Loucy (cell line): ENCODE measurements at regions not wholly inside any gene's neighbourhood (a gene's known extent, or its start where the extent isn't known, plus 50 kb on each side); places are given as distances from the start of the nearest gene placed in this dataset.

Experiments
- H2AFZ ChIP-seq: fragments of 200-600 bp; sonication (generic); 2 replicates; pipeline ENCODE4 v1.6.0; 2016; ENCODE audit warnings: antibody characterized with exemption, mild to moderate bottlenecking, low read length, moderate library complexity
- H3F3A ChIP-seq: fragments of 200-600 bp; 2 replicates; pipeline ENCODE4 v1.6.0; 2016; ENCODE audit warnings: antibody characterized with exemption, low read depth, mild to moderate bottlenecking
- H3K27me3 ChIP-seq: fragments of 200-600 bp; sonication (generic); 2 replicates; pipeline ENCODE4 v1.6.1; 2014; ENCODE audit warnings: low read length, mild to moderate bottlenecking; ENCODE audit not compliant: insufficient read depth, poor library complexity, severe bottlenecking
- H3K36me3 ChIP-seq: fragments of 200-600 bp; sonication (generic); 2 replicates; pipeline ENCODE4 v1.6.1; 2016; ENCODE audit warnings: low read length; ENCODE audit not compliant: insufficient read depth
- H3K4me1 ChIP-seq: fragments of 200-600 bp; sonication (generic); 2 replicates; pipeline ENCODE4 v1.5.1; 2014; ENCODE audit warnings: low read length, mild to moderate bottlenecking; ENCODE audit not compliant: insufficient read depth, poor library complexity, severe bottlenecking
- H3K4me2 ChIP-seq: fragments of 200-600 bp; sonication (generic); 2 replicates; pipeline ENCODE4 v1.6.0; 2014; ENCODE audit warnings: antibody characterized with exemption, low read length, low read depth, mild to moderate bottlenecking; ENCODE audit not compliant: poor library complexity, severe bottlenecking
- H3K4me3 ChIP-seq: fragments of 200-600 bp; sonication (generic); 2 replicates; pipeline ENCODE4 v1.5.1; 2014; ENCODE audit warnings: low read length, mild to moderate bottlenecking, mixed read lengths; ENCODE audit not compliant: poor library complexity, severe bottlenecking
- H3K79me2 ChIP-seq: fragments of 200-600 bp; sonication (generic); 2 replicates; pipeline ENCODE4 v1.6.1; 2014; ENCODE audit warnings: low read length; ENCODE audit not compliant: insufficient read depth
- H3K9ac ChIP-seq: fragments of 200-600 bp; sonication (generic); 2 replicates; pipeline ENCODE4 v1.6.0; 2014; ENCODE audit warnings: mild to moderate bottlenecking, low read depth, low read length, moderate library complexity; ENCODE audit not compliant: poor library complexity, severe bottlenecking
- H3K9me2 ChIP-seq: fragments of 200-600 bp; sonication (generic); replicated peaks from 2 replicates; pipeline ENCODE4 v1.6.1; 2016; ENCODE audit warnings: low read depth, low read length, mixed read lengths
- H3K9me3 ChIP-seq: fragments of 200-600 bp; sonication (generic); 2 replicates; pipeline ENCODE4 v1.6.1; 2014; ENCODE audit warnings: mild to moderate bottlenecking, antibody characterized with exemption, low read length, low read depth; ENCODE audit not compliant: insufficient read depth
- H4K20me1 ChIP-seq: fragments of 200-600 bp; sonication (generic); 2 replicates; pipeline ENCODE4 v1.6.0; 2014; ENCODE audit warnings: antibody characterized with exemption, low read length, mild to moderate bottlenecking; ENCODE audit not compliant: insufficient read depth, poor library complexity, severe bottlenecking
- CTCF ChIP-seq: fragments of 200-600 bp; sonication (generic); conservative IDR thresholded peaks from 2 replicates; pipeline ENCODE4 v1.5.1; 2014; ENCODE audit warnings: mild to moderate bottlenecking, antibody characterized with exemption, low read length
- EZH2phosphoT487 ChIP-seq: fragments of 200-600 bp; IDR thresholded peaks from 2 replicates; pipeline ENCODE4 v1.6.1; 2018; ENCODE audit warnings: antibody characterized with exemption, mild to moderate bottlenecking, moderate library complexity, borderline replicate concordance

- Histone ChIP-seq H4K20me1 (no peaks in the 10 kb centered on the region), H3K4me3 (no peak overlapping the region), H3K36me3 (no peaks in the 10 kb centered on the region), H3K4me2 (no peak overlapping the region), H3K9me3 (no peaks in the 10 kb centered on the region), H3K9me2 (no peaks in the 10 kb centered on the region), H2AFZ (no peak overlapping the region), H3K79me2 (no peaks in the 10 kb centered on the region), H3K4me1 (no peaks in the 10 kb centered on the region), H3K27me3 (no peaks in the 10 kb centered on the region), H3K9ac (no peak overlapping the region), H3F3A (no peaks in the 10 kb centered on the region)
- TF ChIP-seq CTCF, result no peak
- TF ChIP-seq EZH2phosphoT487, result no peak
These were observed 100.5 kb downstream of the INHBB start for GRCh38 chr2:120446236-120447126.

- no peaks in the 10 kb centered on the region for H4K20me1 ChIP-seq
- no peaks in the 10 kb centered on the region for H3K79me2 ChIP-seq
- no peak overlapping the region for H2AFZ ChIP-seq
- H3K36me3 ChIP-seq, result no peaks in the 10 kb centered on the region
- H3K9me3 ChIP-seq, result no peaks in the 10 kb centered on the region
- H3F3A ChIP-seq, result no peaks in the 10 kb centered on the region
- no peak overlapping the region for H3K9ac ChIP-seq
- H3K9me2 ChIP-seq, result no peaks in the 10 kb centered on the region
- no peaks in the 10 kb centered on the region for H3K4me1 ChIP-seq
- no peak for TF ChIP-seq CTCF
- no peaks in the 10 kb centered on the region for H3K27me3 ChIP-seq
- H3K4me2 ChIP-seq, result no peak overlapping the region
- H3K4me3 ChIP-seq, result no peak overlapping the region
These were observed 101.3 kb downstream of the INHBB start for GRCh38 chr2:120447127-120447785.

GRCh38 chr2:120448436-120448835 is 102.5 kb downstream of the INHBB start:
- H3K4me1 ChIP-seq, result no peaks in the 10 kb centered on the region
- H3K9me3 ChIP-seq, result no peaks in the 10 kb centered on the region
- H3K36me3 ChIP-seq, result no peaks in the 10 kb centered on the region
- no peaks in the 10 kb centered on the region for H3K79me2 ChIP-seq
- H2AFZ ChIP-seq, result no peak overlapping the region
- H3K4me3 ChIP-seq, result no peak overlapping the region
- no peaks in the 10 kb centered on the region for H3F3A ChIP-seq
- H3K27me3 ChIP-seq, result no peaks in the 10 kb centered on the region
- H4K20me1 ChIP-seq, result no peaks in the 10 kb centered on the region
- H3K4me2 ChIP-seq, result no peak overlapping the region
- no peaks in the 10 kb centered on the region for H3K9me2 ChIP-seq
- H3K9ac ChIP-seq, result no peak overlapping the region
- TF ChIP-seq CTCF, result no peak
- no peak for TF ChIP-seq EZH2phosphoT487
